ENCODE measurements at regions not wholly inside any gene's neighbourhood (a gene's known extent, or its start where the extent isn't known, plus 50 kb on each side); places are given as distances from the start of the nearest gene placed in this dataset.

DNA sequence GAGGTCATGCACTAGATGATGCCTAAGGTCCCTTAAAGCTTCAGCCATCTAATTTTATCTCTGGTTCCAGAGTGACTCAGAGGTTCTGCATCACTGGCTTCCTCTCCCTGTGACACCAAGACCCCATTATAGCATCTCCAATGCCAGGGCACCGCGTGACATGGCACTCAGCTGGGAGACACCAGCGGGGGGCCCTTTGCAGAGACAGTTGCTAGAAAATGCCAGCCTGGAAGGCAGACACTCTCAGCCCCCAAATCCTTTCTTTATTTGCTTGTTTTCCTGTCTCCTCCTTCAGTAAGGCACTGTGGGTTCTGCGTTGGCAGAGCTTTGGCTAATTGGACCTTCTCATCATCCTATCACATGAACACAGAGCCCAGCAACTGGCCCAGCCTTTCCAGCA is 123.5 kb upstream of the VRK1 start:
- Histone ChIP-seq H3K4me1 (ENCODE audit: insufficient read depth, low read length, poor library complexity, severe bottlenecking) (no peaks in the 10 kb centered on the region), H3K9me3 (ENCODE audit: insufficient read depth, low read depth, low read length) (no peaks in the 10 kb centered on the region), H4K20me1 (ENCODE audit: insufficient read depth, low read length, poor library complexity, severe bottlenecking) (no peaks in the 10 kb centered on the region), H3K9ac (ENCODE audit: low read depth, low read length, poor library complexity, severe bottlenecking) (no peak overlapping the region), H3K36me3 (ENCODE audit: insufficient read depth, low read length) (no peaks in the 10 kb centered on the region), H3K79me2 (ENCODE audit: insufficient read depth, low read length) (no peaks in the 10 kb centered on the region), H3K4me3 (ENCODE audit: low read length, poor library complexity, severe bottlenecking) (no peak overlapping the region), H3F3A (ENCODE audit: low read depth) (no peaks in the 10 kb centered on the region), H2AFZ (ENCODE audit: low read length) (no peak overlapping the region), H3K27me3 (ENCODE audit: insufficient read depth, low read length, poor library complexity, severe bottlenecking) (no peaks in the 10 kb centered on the region), H3K4me2 (ENCODE audit: low read depth, low read length, poor library complexity, severe bottlenecking) (no peak overlapping the region), H3K9me2 (replicated peaks; ENCODE audit: low read depth, low read length) (no peaks in the 10 kb centered on the region)
- TF ChIP-seq EZH2phosphoT487 (IDR thresholded peaks at IDR 0.05; ENCODE audit: borderline replicate concordance) (no peak), CTCF (conservative IDR thresholded peaks at IDR 0.05; ENCODE audit: low read length) (no peak)

- TF ChIP-seq EZH2phosphoT487 (IDR thresholded peaks at IDR 0.05; ENCODE audit: borderline replicate concordance): no peak
- no peak for TF ChIP-seq CTCF (conservative IDR thresholded peaks at IDR 0.05; ENCODE audit: low read length)
- no peaks in the 10 kb centered on the region for H3K36me3 ChIP-seq (ENCODE audit: insufficient read depth, low read length)
- H3K9me2 ChIP-seq (replicated peaks; ENCODE audit: low read depth, low read length): no peaks in the 10 kb centered on the region
- no peaks in the 10 kb centered on the region for H3K4me1 ChIP-seq (ENCODE audit: insufficient read depth, low read length, poor library complexity, severe bottlenecking)
- H3F3A ChIP-seq (ENCODE audit: low read depth): no peaks in the 10 kb centered on the region
- no peaks in the 10 kb centered on the region for H4K20me1 ChIP-seq (ENCODE audit: insufficient read depth, low read length, poor library complexity, severe bottlenecking)
- H3K4me3 ChIP-seq (ENCODE audit: low read length, poor library complexity, severe bottlenecking): no peak overlapping the region
- no peaks in the 10 kb centered on the region for H3K79me2 ChIP-seq (ENCODE audit: insufficient read depth, low read length)
- no peaks in the 10 kb centered on the region for H3K9me3 ChIP-seq (ENCODE audit: insufficient read depth, low read depth, low read length)
- H3K4me2 ChIP-seq (ENCODE audit: low read depth, low read length, poor library complexity, severe bottlenecking): no peak overlapping the region
- H3K9ac ChIP-seq (ENCODE audit: low read depth, low read length, poor library complexity, severe bottlenecking): no peak overlapping the region
- H3K27me3 ChIP-seq (ENCODE audit: insufficient read depth, low read length, poor library complexity, severe bottlenecking): no peaks in the 10 kb centered on the region
- no peak overlapping the region for H2AFZ ChIP-seq (ENCODE audit: low read length)
Measured at GRCh38 chr14:96674121-96674520, 123.1 kb upstream of the VRK1 start.

DNA sequence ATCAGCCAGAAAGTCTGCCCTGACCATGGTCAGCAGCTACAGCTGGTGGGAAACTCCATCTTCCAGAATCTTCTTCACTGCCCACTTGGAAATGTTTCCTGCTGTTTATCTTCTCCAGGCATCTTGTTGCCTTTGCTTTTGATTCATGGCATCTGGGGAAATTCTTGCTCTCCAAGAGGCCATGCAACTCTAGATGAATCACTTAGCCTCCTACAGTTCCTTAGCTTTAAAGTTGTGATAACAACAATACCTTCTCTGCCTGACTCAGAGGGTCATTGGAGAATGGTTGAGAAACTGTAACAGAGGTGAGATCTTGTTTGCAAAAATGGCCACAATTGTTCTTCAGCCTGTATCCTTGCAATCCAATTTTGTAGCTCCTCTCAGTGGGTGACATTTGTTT is 121.0 kb upstream of the VRK1 start:
- H3K79me2 ChIP-seq (ENCODE audit: insufficient read depth, low read length): no peaks in the 10 kb centered on the region
- no peak overlapping the region for H2AFZ ChIP-seq (ENCODE audit: low read length)
- H3K9me3 ChIP-seq (ENCODE audit: insufficient read depth, low read depth, low read length): no peaks in the 10 kb centered on the region
- TF ChIP-seq EZH2phosphoT487 (IDR thresholded peaks at IDR 0.05; ENCODE audit: borderline replicate concordance) (no peak), CTCF (conservative IDR thresholded peaks at IDR 0.05; ENCODE audit: low read length) (no peak)
- no peak overlapping the region for H3K9ac ChIP-seq (ENCODE audit: low read depth, low read length, poor library complexity, severe bottlenecking)
- H3K36me3 ChIP-seq (ENCODE audit: insufficient read depth, low read length): no peaks in the 10 kb centered on the region
- H3K4me2 ChIP-seq (ENCODE audit: low read depth, low read length, poor library complexity, severe bottlenecking): no peak overlapping the region
- H3K4me1 ChIP-seq (ENCODE audit: insufficient read depth, low read length, poor library complexity, severe bottlenecking): no peaks in the 10 kb centered on the region
- no peaks in the 10 kb centered on the region for H3K27me3 ChIP-seq (ENCODE audit: insufficient read depth, low read length, poor library complexity, severe bottlenecking)
- H3F3A ChIP-seq (ENCODE audit: low read depth): no peaks in the 10 kb centered on the region
- no peaks in the 10 kb centered on the region for H4K20me1 ChIP-seq (ENCODE audit: insufficient read depth, low read length, poor library complexity, severe bottlenecking)
- H3K4me3 ChIP-seq (ENCODE audit: low read length, poor library complexity, severe bottlenecking): no peak overlapping the region
- no peaks in the 10 kb centered on the region for H3K9me2 ChIP-seq (replicated peaks; ENCODE audit: low read depth, low read length)
